GM12878 (cell line): ENCODE measurements at regions not wholly inside any gene's neighbourhood (a gene's known extent, or its start where the extent isn't known, plus 50 kb on each side); places are given as distances from the start of the nearest gene placed in this dataset.

Experiments used
- ATAC-seq: fragments of 200-7000 bp; cut with Tn5 transposase; 3 replicates; pipeline ENCODE4 v1.9.1; 2020; ENCODE audit warnings: mild to moderate bottlenecking, moderate library complexity
- BruUV-seq: library from RNA; stranded (reverse); fragments of 400-500 nt; replicated peaks from 2 replicates; lab custom pipeline; 2021; lab: Mats Ljungman, UMichigan
- CTCF ChIA-PET: fragments of 300-600 bp; sonication (Branson Sonifier 250); formaldehyde crosslinking; extraction: SDS; loops from one replicate; lab custom pipeline; 2021; ENCODE audit warnings: inconsistent platforms; lab: Yijun Ruan, JAX
- POLR2A ChIA-PET: fragments of 350-600 bp; formaldehyde crosslinking; extraction: SDS; loops from one replicate; lab custom pipeline; 2021; ENCODE audit warnings: inconsistent platforms; lab: Charles Lee
- RAD21 ChIA-PET: fragments of 300-600 bp; sonication (Branson Sonifier 250); formaldehyde crosslinking; loops from one replicate; lab custom pipeline; 2023; ENCODE audit warnings: antibody characterized with exemption; ENCODE audit not compliant: unreplicated experiment; lab: Charles Lee
- SMC1A ChIA-PET: fragments of 300-600 bp; sonication (Branson Sonifier 250); formaldehyde crosslinking; loops from one replicate; lab custom pipeline; 2023; ENCODE audit not compliant: unreplicated experiment, uncharacterized antibody; lab: Charles Lee
- DNase-seq: peaks from one replicate; pipeline ENCODE4 v3.0.0-alpha.2; 2011; ENCODE audit warnings: low read depth, low spot score
- FAIRE-seq: peaks from 3 replicates; lab custom pipeline; 2011; peaks lifted over from hg19 to GRCh38; lab: Jason Lieb, UNC
- H2AFZ ChIP-seq: 2 replicates; pipeline ENCODE4 v1.6.0; 2011; ENCODE audit warnings: low read depth, low read length, control low read depth; ENCODE audit not compliant: control insufficient read depth
- H3K27ac ChIP-seq: 2 replicates; pipeline ENCODE4 v1.5.1; 2011; ENCODE audit warnings: control low read depth; ENCODE audit not compliant: control insufficient read depth, insufficient read depth
- H3K27me3 ChIP-seq, 2 experiments: replicated peaks in 1 of 2; 2 replicates each; pipeline versions ENCODE4 v1.6.0 to v1.6.1; 2011; ENCODE audit warnings: low read length in 1 of 2; ENCODE audit not compliant: control insufficient read depth in 2 of 2, insufficient read depth in 2 of 2
- H3K36me3 ChIP-seq, 2 experiments: 2 replicates each; pipeline ENCODE4 v1.5.1; 2011; ENCODE audit warnings: low read length in 1 of 2; ENCODE audit not compliant: control insufficient read depth in 2 of 2, insufficient read depth in 2 of 2
- H3K4me1 ChIP-seq: 2 replicates; pipeline ENCODE4 v1.6.1; 2011; ENCODE audit warnings: mild to moderate bottlenecking, low read length, moderate library complexity, mixed read lengths; ENCODE audit not compliant: control insufficient read depth, insufficient read depth
- H3K4me2 ChIP-seq: 2 replicates; pipeline ENCODE4 v1.6.0; 2011; ENCODE audit warnings: control low read depth; ENCODE audit not compliant: control insufficient read depth, insufficient read depth
- H3K4me3 ChIP-seq: fragments of 200-600 bp; sonication (generic); 2 replicates; pipeline ENCODE4 v1.5.1; 2016
- H3K79me2 ChIP-seq: 2 replicates; pipeline ENCODE4 v1.6.0; 2011; ENCODE audit warnings: low read length; ENCODE audit not compliant: control insufficient read depth, insufficient read depth
- H3K9ac ChIP-seq: 2 replicates; pipeline ENCODE4 v1.8.0; 2011; ENCODE audit warnings: low read length, control low read depth, mixed read lengths; ENCODE audit not compliant: control insufficient read depth, insufficient read depth
- H3K9me3 ChIP-seq: replicated peaks from 3 replicates; pipeline ENCODE4 v1.5.1; 2011; ENCODE audit warnings: mild to moderate bottlenecking, low read length; ENCODE audit not compliant: control insufficient read depth, insufficient read depth
- H4K20me1 ChIP-seq: 2 replicates; pipeline ENCODE4 v1.6.0; 2011; ENCODE audit not compliant: control insufficient read depth, insufficient read depth
- ASH2L ChIP-seq: fragments of 300-600, 200-600 bp; sonication (generic); IDR thresholded peaks from 2 replicates; pipeline ENCODE4 v1.6.1; 2017; ENCODE audit warnings: low read depth, mild to moderate bottlenecking, borderline replicate concordance
- CBFB ChIP-seq: IDR thresholded peaks from 2 replicates; pipeline ENCODE4 v1.6.1; 2016; ENCODE audit warnings: antibody characterized with exemption, low read depth
- CEBPB ChIP-seq, 2 experiments: fragments of 150-350 bp in 1 of 2; IDR thresholded peaks; 2 replicates each; pipeline ENCODE4 v1.6.1; 2012 to 2014; ENCODE audit warnings: low read depth in 2 of 2, low read length in 2 of 2, borderline replicate concordance in 1 of 2, inconsistent platforms in 1 of 2
- HCFC1 ChIP-seq: fragments of 150-350 bp; IDR thresholded peaks from 2 replicates; pipeline ENCODE4 v1.6.1; 2014; ENCODE audit warnings: low read length
- IKZF2 ChIP-seq, 2 experiments: fragments of 450-650 bp; IDR thresholded peaks; 2 replicates each; pipeline ENCODE4 v1.6.1; 2017; ENCODE audit warnings: mild to moderate bottlenecking in 2 of 2, moderate library complexity in 2 of 2
- KDM1A ChIP-seq: fragments of 200-600 bp; sonication (generic); IDR thresholded peaks from 2 replicates; pipeline ENCODE4 v1.6.1; 2016; ENCODE audit warnings: borderline replicate concordance
- LARP7 ChIP-seq: fragments of 450-650 bp; IDR thresholded peaks from 2 replicates; pipeline ENCODE4 v1.6.1; 2017; ENCODE audit warnings: mild to moderate bottlenecking
- MTA2 ChIP-seq: fragments of 450-650 bp; IDR thresholded peaks from 2 replicates; pipeline ENCODE4 v1.6.1; 2016; ENCODE audit warnings: low read depth, mild to moderate bottlenecking, moderate library complexity
- NBN ChIP-seq: fragments of 450-650 bp; IDR thresholded peaks from 2 replicates; pipeline ENCODE4 v1.6.1; 2016
- NFYA ChIP-seq: IDR thresholded peaks from 2 replicates; pipeline ENCODE4 v1.6.1; 2011; ENCODE audit warnings: low read depth, mild to moderate bottlenecking, low read length, improper control_type of control experiment, borderline replicate concordance
- NR2F1 ChIP-seq: fragments of 450-650 bp; conservative IDR thresholded peaks from 2 replicates; pipeline ENCODE4 v1.6.1; 2017; ENCODE audit warnings: mild to moderate bottlenecking
- POLR2AphosphoS2 ChIP-seq: IDR thresholded peaks from 2 replicates; pipeline ENCODE4 v1.6.1; 2011; ENCODE audit warnings: low read depth, mild to moderate bottlenecking, low read length, improper control_type of control experiment, moderate library complexity
- SRF ChIP-seq, 2 experiments: IDR thresholded peaks; 2 replicates each; pipeline ENCODE4 v1.6.1; 2011; ENCODE audit warnings: low read depth in 2 of 2, low read length in 2 of 2, mild to moderate bottlenecking in 1 of 2, moderate library complexity in 1 of 2
- ZBED1 ChIP-seq: IDR thresholded peaks from 2 replicates; pipeline ENCODE4 v1.6.1; 2016; ENCODE audit warnings: borderline replicate concordance
- WGBS: methylation state at CpG from one replicate; pipeline ENCODE4 v1.1.6; 2016; ENCODE audit warnings: low lambda C conversion rate; ENCODE audit not compliant: insufficient replicate concordance, insufficient coverage; ENCODE audit errors: missing lambda C conversion rate; 5-methylcytosine and 5-hydroxymethylcytosine counted together
- in situ Hi-C: fragments of 300-500 bp; cut with MboI; formaldehyde crosslinking; loops from 9 replicates; pipeline ENCODE4 v1.14.3; 2018; ENCODE audit warnings: mixed read lengths
- intact Hi-C: fragments of 100-400 bp; cut with micrococcal nuclease; formaldehyde crosslinking; loops from one replicate; pipeline ENCODE4 v1.14.2; 2022; ENCODE audit not compliant: unreplicated experiment

GRCh38 chr11:90723475-90723874 lies 500.6 kb upstream of the CHORDC1 start:
- Histone ChIP-seq H4K20me1 (no peaks in the 10 kb centered on the region), H3K9me3 (no peaks in the 10 kb centered on the region; the same call in 2 of the 3 replicates), H3K27ac (no peak overlapping the region), H3K4me3 (no peak overlapping the region), H3K4me1 (no peaks in the 10 kb centered on the region), H3K9ac (no peak overlapping the region), H3K27me3 (no peaks in the 10 kb centered on the region), H3K4me2 (no peak overlapping the region), H3K79me2 (no peaks in the 10 kb centered on the region), H2AFZ (no peak overlapping the region), H3K36me3 (no peaks in the 10 kb centered on the region)
- ATAC-seq (no peak), DNase-seq (no peak), FAIRE-seq (no peak)
- in situ Hi-C loops, result no loop called here
- RAD21 ChIA-PET, result no interaction called here
- CTCF ChIA-PET, result no interaction called here
- 43% methylated on average over 3 of the region's 3 CpGs for WGBS
- intact Hi-C loops, result no loop called here
- POLR2A ChIA-PET, result no interaction called here
- TF ChIP-seq POLR2AphosphoS2 (no peak), CBFB (no peak), IKZF2 (IDR thresholded peaks at IDR 0.05) (no peak), ZBED1 (no peak), HCFC1 (no peak), ASH2L (no peak), NR2F1 (no peak), MTA2 (no peak), CEBPB (IDR thresholded peaks at IDR 0.05; ENCODE audit: borderline replicate concordance in 1 of 2, low read depth in 2 of 2, low read length in 2 of 2) (no peak), NBN (no peak), KDM1A (no peak), SRF (IDR thresholded peaks at IDR 0.05; ENCODE audit: low read depth in 2 of 2, low read length in 2 of 2) (no peak), LARP7 (no peak), NFYA (no peak)
- SMC1A ChIA-PET, result interaction anchor here (1.2 kb wide), 1 partner anchor 14 kb away, joined by 3 read pairs; no protein-coding TSS in a partner anchor
- no TSS peak for BruUV-seq
